Activated T-cell treated with anti-CD3 and anti-CD28 coated beads for 1 hour (primary cell): ENCODE measurements at regions not wholly inside any gene's neighbourhood (a gene's known extent, or its start where the extent isn't known, plus 50 kb on each side); places are given as distances from the start of the nearest gene placed in this dataset.

Source experiments
- DNase-seq: peaks from one replicate; pipeline ENCODE4 v3.0.0-alpha.2; 2020; ENCODE audit warnings: low read depth

- no peak for DNase-seq
Observed at GRCh38 chr6:164021589-164022250, 607.2 kb downstream of the QKI start.

- no peak for DNase-seq
Observed at GRCh38 chr6:164020142-164020541, 605.6 kb downstream of the QKI start.

GRCh38 chr6:164018133-164018532 is 603.6 kb downstream of the QKI start:
- no peak for DNase-seq

GRCh38 chr6:164016056-164016455 is 601.5 kb downstream of the QKI start:
- DNase-seq: no peak

GRCh38 chr6:164015088-164015484 is 600.6 kb downstream of the QKI start:
- no peak for DNase-seq

- DNase-seq: no peak
Observed at GRCh38 chr6:164014346-164015087, 600.0 kb downstream of the QKI start.

GRCh38 chr6:164013480-164014208 is 599.1 kb downstream of the QKI start:
- no peak for DNase-seq

GRCh38 chr6:164011321-164011720 is 596.8 kb downstream of the QKI start:
- no peak for DNase-seq

- no peak for DNase-seq
Observed at GRCh38 chr6:164010441-164011103, 596.1 kb downstream of the QKI start.

GRCh38 chr6:164008902-164009301 is 594.4 kb downstream of the QKI start:
- no peak for DNase-seq

GRCh38 chr6:164007881-164008280 is 593.4 kb downstream of the QKI start:
- DNase-seq: no peak

- no peak for DNase-seq
Observed at GRCh38 chr6:164006459-164006858, 591.9 kb downstream of the QKI start.

- DNase-seq: no peak
Observed at GRCh38 chr6:164005004-164005711, 590.6 kb downstream of the QKI start.

GRCh38 chr6:164000276-164000675 is 585.8 kb downstream of the QKI start:
- DNase-seq: no peak

GRCh38 chr6:163999475-164000125 is 585.1 kb downstream of the QKI start:
- DNase-seq: no peak

- DNase-seq: no peak
Observed at GRCh38 chr6:163998496-163998895, 584.0 kb downstream of the QKI start.

GRCh38 chr6:163996491-163996890 is 582.0 kb downstream of the QKI start:
- no peak for DNase-seq

GRCh38 chr6:163994566-163994965 is 580.0 kb downstream of the QKI start:
- no peak for DNase-seq

GRCh38 chr6:163992701-163993100 is 578.2 kb downstream of the QKI start:
- DNase-seq: no peak

- no peak for DNase-seq
Observed at GRCh38 chr6:163992056-163992455, 577.5 kb downstream of the QKI start.

- no peak for DNase-seq
Observed at GRCh38 chr6:163991321-163991720, 576.8 kb downstream of the QKI start.
